Left ventricle myocardium superior (tissue), 1 donor: ENCODE measurements at regions not wholly inside any gene's neighbourhood (a gene's known extent, or its start where the extent isn't known, plus 50 kb on each side); places are given as distances from the start of the nearest gene placed in this dataset.
A peak's percentile ranks its signal among the peaks of the same experiment; 100 is the strongest.
"Not testable (repeated sequence)": the region's sequence is repeated elsewhere in the genome, so short reads cannot be mapped to it uniquely, and the experiment has no call there.

Experiments
- ATAC-seq: fragments of 200-7000 bp; cut with Tn5 transposase; one replicate; pipeline ENCODE4 v1.9.1; 2020; ENCODE audit warnings: mild to moderate bottlenecking, moderate library complexity
- DNase-seq: peaks from one replicate; pipeline ENCODE4 v3.0.0-alpha.2; 2020
- intact Hi-C: fragments of 100-400 bp; cut with micrococcal nuclease; formaldehyde crosslinking; loops from one replicate; pipeline ENCODE4 v1.11.0; 2022
- donor health status: DM: no; HTN: yes; CAD: no; lungs with severe emphysema.

DNA sequence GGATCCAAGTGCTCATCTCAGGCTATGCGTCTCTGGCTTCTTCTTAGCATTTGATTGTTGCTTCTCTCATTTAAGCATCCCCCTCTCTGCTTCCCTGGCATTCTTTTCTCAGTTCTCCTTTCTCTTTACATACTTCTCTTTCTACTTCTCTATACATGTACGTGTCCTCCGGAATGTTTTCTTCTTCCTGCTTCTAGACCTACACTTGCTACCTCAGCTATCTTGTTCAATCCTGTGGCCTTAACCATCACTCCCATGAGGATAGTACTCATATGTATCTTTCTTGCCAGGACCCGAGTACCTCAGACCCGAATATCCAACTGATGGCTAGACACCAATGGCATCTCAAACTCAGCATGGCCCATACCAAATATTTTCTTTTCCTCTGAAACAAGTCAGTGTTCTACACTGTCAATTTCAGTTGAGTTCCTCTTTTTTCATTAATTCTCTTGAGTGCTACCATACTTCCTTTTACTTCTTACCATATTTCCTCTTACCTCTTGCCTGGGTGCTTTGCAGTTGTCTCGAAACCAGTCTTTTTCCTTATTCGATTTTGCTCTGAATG, 115.1 kb upstream of the SLC38A2 start:
- DNase-seq (no peak), ATAC-seq (peak; percentile 21)
- intact Hi-C loops, result no loop called here

DNA sequence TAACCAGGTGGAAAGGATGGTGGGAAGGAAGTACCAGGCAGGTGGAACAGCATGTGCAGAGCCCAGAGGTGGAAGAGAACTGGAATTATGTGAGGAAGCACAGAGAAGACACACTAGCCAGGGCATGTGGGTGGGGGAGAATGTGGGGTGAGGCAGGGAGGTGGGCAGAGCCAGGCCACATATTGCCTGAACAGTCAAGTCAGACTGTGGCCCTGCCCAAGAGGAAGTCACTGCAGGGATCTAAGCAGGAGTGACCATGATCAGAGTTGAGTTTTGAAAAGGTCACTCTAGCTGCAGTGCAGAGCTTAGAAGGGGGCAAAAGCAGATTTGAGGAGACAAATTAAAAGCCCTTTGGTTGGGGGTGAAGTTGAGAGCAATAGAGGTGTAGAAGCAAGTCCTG, 114.0 kb upstream of the SLC38A2 start:
- DNase-seq (no peak), ATAC-seq (no peak)
- intact Hi-C loops, result no loop called here

DNA sequence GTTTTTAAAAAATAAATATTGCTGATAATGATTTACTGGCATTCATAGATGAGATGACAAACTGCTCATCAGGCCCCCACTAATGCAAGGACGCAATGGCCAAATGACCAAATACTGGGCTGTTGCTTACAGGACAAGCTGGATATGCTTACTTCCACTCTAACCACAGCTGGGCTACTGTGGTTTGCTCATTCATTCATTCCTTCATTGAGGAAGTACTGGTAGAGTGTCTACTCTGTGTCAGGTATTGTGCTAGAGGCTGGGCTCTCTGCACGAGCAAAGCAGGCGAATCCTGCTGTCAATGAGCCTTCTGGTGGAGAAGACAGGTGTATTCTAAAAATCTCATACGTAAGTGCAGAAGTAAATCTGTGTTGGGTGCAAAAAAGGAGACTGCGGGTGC, 113.3 kb upstream of the SLC38A2 start:
- intact Hi-C loops, result no loop called here
- no peak for DNase-seq
- no peak for ATAC-seq

GRCh38 chr12:46484396-46485061, 112.0 kb upstream of the SLC38A2 start:
- no peak for DNase-seq
- intact Hi-C loops, result no loop called here
- no peak for ATAC-seq

- intact Hi-C loops, result no loop called here
- peak; percentile 57 for ATAC-seq
These were observed 111.2 kb upstream of the SLC38A2 start for GRCh38 chr12:46483572-46484395.

DNA sequence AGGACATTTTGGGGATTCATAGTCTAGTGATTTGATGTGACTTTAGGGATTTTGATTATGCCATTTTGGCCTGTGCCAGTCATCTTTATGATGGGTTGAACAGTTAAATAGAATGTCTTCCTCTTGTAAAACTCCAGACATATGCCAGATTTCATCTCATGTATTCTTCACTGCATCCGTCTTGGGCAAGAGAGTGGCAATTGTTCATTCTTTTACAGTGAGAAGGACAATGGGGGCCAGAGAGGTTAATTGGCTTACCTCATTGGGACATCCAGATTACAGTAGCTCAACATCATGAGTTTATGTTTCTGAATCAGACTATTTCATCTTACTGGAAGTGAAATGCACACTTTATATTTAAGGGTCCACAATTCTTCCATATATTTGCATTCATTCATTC, 108.2 kb upstream of the SLC38A2 start:
- ATAC-seq (no peak), DNase-seq (no peak)
- intact Hi-C loops, result no loop called here

More at GRCh38 chr12:46483572-46484395, 111.2 kb upstream of the SLC38A2 start:
- no peak for DNase-seq

GRCh38 chr12:46480316-46480715, 107.7 kb upstream of the SLC38A2 start:
- no peak for ATAC-seq
- DNase-seq, result no peak
- intact Hi-C loops, result no loop called here

DNA sequence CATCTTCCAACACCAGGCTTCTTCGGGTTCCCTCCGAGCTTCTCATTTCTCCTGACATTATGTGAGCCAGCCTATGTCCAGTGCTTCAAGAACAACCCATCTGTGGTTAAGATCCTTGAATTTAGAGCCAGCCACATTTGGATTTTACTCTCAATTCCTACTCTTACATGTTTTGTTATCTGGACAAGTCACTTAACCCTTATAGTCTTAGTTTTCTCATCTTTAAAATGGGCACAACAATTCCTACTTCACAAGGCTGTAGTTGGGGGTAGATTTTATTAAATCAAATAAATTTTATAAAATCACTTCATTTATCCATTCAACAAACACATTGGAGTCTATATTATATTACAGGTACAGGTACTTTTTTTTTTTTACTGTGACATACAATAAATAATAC, 105.5 kb upstream of the SLC38A2 start:
- DNase-seq (no peak), ATAC-seq (no peak)
- intact Hi-C loops, result loop anchor here (10.0 kb wide), 1 partner anchor 47 kb away; no protein-coding TSS in a partner anchor

- intact Hi-C loops, result loop anchor here (10.0 kb wide), 1 partner anchor 47 kb away; no protein-coding TSS in a partner anchor
- DNase-seq (no peak), ATAC-seq (no peak)
These were observed 105.0 kb upstream of the SLC38A2 start for GRCh38 chr12:46477541-46477940.

GRCh38 chr12:46475972-46476645, 103.5 kb upstream of the SLC38A2 start:
- ATAC-seq, result no peak
- DNase-seq, result no peak
- intact Hi-C loops, result loop anchor here (10.0 kb wide), 1 partner anchor 49 kb away; no protein-coding TSS in a partner anchor

GRCh38 chr12:46474385-46474784, 101.8 kb upstream of the SLC38A2 start:
- intact Hi-C loops, result loop anchor here (10.0 kb wide), 1 partner anchor 50 kb away; no protein-coding TSS in a partner anchor
- DNase-seq, ATAC-seq: not testable (repeated sequence)

DNA sequence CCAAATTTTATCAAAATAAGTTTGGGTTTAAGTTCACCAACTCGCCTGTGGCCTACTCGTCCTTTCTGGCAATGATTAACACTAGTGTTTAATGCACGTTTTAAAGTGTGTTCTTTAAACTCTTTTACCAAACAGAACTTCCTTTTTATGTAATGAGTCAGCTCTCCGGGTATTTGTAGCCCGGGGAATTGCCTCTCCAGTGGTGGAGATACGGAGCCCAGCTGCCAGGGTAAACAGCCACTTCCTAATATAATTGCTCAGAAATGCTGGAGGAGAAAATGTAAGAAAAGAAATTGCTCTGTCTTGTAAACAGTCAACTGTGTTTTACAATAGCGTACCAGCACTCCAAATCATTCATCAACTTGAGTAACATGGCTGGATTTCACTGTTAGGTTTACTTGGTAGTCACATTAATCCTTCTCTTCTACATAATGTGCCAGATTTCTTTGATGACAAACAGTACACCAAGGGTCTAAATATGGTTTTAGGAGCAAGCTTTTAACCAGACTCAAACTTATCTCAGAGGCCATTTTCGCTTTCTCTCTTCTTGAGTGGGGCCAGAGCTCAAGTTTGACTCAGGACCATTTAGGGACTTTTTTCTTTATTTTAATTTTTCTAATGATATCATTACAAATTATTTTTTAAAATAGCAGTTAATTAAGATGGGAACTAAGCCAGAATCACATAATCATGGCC, 101.2 kb upstream of the SLC38A2 start:
- DNase-seq, result peak; percentile 63
- peak; percentile 93 for ATAC-seq
- intact Hi-C loops, result loop anchor here (10.0 kb wide), 1 partner anchor 51 kb away; no protein-coding TSS in a partner anchor

- DNase-seq (no peak), ATAC-seq (peak; percentile 27)
- intact Hi-C loops, result loop anchor here (10.0 kb wide), 1 partner anchor 52 kb away; no protein-coding TSS in a partner anchor
These were observed 100.5 kb upstream of the SLC38A2 start for GRCh38 chr12:46472893-46473633.

GRCh38 chr12:46472144-46472705, 99.7 kb upstream of the SLC38A2 start:
- ATAC-seq, result no peak
- no peak for DNase-seq
- intact Hi-C loops, result loop anchor here (10.0 kb wide), 1 partner anchor 53 kb away; no protein-coding TSS in a partner anchor

DNA sequence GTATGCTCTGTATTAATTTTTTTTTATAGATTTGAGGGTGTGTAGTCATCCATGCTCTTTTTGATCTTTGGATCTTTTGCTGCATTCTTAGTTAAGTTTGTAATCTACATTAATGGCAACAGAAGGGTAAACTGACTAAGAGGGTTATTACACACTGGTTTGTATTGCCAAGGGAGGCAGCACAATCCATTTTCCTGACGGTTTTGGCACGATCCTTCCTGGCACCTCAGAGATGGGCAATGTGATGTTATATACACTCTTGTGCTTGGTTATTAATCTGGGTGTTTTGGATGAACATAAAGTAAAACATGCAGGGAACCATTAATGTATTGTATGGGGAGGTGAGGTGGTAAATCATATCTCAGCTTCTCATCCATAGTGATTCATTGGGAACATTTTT, 98.8 kb upstream of the SLC38A2 start:
- intact Hi-C loops, result loop anchor here (10.0 kb wide), 1 partner anchor 53 kb away; no protein-coding TSS in a partner anchor
- ATAC-seq, result no peak

DNA sequence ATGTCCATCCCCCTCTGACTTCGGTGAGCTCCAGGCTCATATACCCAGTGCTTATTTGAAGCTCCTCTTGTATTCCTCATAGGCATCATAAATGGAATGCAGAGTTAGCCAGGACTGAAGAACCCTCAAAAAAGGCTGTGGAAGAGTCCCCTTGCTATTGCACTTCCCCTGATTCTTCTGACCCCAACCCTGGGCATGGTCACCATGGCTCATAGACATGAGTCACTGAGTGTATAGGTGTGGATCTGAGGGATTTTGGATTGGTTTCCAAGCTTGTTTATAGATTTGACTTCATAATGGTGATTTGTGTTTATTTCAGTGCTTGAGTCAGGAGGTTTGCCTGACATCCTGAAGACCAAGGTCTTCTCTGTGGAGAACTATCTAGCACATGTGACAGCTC, 98.4 kb upstream of the SLC38A2 start:
- DNase-seq (no peak), ATAC-seq (no peak)
- intact Hi-C loops, result loop anchor here (10.0 kb wide), 1 partner anchor 54 kb away; no protein-coding TSS in a partner anchor

More for the DNA sequence above, 98.8 kb upstream of the SLC38A2 start:
- no peak for DNase-seq

DNA sequence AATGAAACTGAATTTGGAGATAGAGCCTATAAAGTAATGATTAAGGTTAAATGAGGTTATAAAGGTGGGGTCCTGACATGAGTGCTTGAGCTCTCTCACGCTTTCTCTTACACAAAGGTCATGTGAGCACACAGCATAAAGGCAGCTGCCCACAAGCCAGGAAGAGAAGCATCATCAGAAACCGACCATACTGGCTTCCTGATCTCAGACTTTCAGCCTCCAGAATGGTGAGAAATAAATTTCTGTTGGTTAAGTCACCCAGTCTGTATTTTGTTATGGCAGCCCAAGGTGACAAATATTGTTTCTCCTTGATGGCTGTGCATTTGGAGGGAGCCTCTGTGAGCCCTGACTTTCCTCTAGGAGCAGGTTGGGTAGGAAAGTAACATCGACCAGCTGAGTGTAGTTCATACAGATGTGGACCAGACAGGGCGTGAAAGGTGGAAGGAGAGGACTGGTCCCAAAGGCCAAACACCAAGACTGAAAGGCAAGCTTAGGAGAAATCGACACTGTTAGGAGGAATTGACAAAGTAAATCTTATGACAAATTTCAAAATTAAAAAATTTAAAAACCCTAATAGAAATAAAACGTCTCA, 97.6 kb upstream of the SLC38A2 start:
- no peak for ATAC-seq
- DNase-seq, result no peak
- intact Hi-C loops, result loop anchor here (10.0 kb wide), 1 partner anchor 55 kb away; no protein-coding TSS in a partner anchor
